ENCODE measurements at regions not wholly inside any gene's neighbourhood (a gene's known extent, or its start where the extent isn't known, plus 50 kb on each side); places are given as distances from the start of the nearest gene placed in this dataset.
A peak's percentile ranks its signal among the peaks of the same experiment; 100 is the strongest.

DNA sequence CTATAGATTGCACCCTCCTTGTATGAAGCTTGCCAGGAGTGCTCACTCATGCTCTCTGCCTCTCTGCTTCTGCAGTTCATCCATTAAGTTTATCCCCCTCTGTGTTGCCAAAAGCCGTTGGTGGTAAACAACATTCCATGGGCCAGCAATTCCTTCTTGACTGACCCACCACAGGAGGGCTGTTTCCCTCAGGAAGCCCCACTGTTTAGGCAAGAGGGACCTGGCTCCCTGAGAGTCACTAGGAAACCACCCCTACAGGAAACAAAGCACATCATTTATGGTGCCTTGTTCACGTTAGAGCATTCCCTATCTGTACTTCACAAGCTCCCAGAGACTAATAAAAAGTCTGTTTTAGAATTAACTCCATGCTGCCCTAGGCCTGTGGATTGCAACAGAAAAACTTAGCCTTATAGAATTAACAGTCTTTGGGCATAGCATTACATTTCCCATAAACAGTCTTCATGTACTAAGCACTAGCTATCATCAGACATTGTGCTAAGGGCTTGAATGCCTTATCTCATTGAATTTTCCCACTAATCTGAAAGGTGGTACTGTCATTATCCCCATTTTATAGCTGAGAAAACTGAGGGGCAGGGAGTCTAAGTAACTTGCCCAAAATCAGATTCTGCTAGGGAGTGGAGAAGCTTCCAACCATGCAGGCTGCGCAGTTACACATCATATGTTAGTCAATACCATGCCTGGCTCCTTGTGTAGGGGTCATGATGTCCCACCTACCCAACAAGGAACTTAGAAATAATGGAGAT, 149.9 kb downstream of the SHQ1 start:
- DNase-seq, result no peak

DNA sequence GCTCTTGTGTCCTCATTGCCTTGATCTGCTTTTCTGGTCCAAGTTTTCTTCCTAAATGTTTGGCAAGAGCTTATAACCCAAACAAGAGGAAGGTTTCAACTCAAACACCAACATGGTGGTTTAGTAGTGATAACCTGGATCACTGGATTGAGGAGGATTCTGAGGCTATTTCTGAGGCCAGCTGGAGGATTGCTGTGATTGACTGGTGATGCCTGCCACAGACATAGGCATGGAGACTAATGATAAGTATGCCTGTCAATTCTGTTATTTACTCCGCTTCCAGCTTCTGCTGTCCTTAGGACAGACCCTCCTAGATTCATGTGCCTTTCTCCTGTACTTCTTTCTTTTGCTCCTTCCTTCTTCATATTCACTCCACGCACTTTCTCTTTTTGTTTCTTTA, 150.5 kb downstream of the SHQ1 start:
- DNase-seq, result no peak

DNA sequence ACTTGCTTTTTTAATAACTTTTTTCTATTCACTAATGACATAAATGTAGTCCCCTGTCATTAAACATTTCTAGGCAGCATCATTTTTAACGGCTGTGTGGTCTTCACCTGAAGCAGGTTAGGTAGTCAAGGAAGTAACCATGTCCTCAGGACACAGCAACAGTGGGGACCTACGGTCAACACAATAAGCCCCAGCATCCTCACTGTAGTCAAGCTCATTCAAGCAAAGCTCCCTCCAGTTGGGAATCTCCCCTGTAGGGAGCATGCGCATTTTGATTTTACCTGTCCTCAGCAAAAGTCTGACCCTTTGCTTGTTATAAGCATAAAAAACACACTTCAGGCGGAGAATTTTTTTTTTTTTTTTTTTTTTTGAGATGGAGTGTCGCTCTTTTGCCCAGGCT, 151.4 kb downstream of the SHQ1 start:
- no peak for DNase-seq

DNA sequence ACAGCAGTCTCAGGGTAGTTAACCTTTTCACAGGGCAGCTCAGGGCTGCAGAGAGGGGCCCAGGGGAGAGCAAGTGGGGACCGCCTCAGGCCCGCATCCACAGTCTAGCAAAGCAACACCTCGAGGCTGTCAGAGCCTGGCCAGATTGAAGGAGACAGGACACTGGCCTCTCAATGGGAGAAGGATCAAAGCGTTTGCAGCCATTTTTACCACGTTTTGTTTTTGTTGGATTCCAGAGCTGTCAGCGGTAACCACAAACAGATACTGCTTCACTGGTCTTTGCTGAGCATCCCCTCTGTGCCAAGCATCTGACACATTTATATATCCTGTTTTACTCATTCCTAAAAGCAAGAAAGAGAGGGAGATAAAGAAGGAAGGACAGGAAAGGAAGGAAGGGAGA, 153.8 kb downstream of the SHQ1 start:
- DNase-seq, result no peak

DNA sequence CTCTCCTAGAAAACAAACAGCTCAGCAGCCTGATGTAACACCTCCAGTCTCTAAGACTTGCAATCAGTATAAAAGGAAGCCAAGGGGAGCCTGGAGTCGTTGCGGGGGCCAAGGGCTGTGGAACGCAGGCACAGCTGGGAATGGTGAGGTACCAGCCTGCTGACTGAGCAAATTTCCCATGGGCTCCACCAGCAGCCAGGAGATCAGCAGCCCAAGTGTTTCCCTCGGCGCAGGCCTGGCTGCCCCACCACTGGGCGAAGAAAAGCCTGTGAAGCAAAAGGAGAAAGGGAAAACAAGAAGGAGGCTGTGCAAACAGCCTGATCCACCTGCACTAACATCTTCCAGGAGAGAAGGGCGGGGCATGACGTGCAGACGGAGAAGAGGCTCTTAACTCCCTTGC, 155.3 kb downstream of the SHQ1 start:
- DNase-seq, result no peak

DNA sequence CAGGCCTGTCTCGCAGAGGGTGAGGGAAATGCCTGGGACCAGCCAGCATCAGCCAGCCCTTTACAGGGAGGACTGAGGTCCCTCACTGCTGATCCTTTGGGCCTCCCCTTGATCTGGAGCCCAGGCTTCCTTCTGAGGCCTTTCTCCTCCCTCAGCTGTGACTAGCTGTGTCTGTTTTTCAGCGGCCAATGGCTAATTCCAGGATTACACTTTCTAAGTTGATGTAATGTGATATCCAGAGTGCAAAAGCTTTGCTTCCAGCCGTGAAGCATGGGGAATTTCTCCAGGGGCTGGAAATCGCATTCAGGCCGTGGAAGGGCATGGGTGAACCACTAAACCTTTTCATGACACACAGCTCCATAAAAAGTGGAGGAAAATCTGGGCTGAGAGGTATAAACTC, 157.6 kb downstream of the SHQ1 start:
- no peak for DNase-seq

DNA sequence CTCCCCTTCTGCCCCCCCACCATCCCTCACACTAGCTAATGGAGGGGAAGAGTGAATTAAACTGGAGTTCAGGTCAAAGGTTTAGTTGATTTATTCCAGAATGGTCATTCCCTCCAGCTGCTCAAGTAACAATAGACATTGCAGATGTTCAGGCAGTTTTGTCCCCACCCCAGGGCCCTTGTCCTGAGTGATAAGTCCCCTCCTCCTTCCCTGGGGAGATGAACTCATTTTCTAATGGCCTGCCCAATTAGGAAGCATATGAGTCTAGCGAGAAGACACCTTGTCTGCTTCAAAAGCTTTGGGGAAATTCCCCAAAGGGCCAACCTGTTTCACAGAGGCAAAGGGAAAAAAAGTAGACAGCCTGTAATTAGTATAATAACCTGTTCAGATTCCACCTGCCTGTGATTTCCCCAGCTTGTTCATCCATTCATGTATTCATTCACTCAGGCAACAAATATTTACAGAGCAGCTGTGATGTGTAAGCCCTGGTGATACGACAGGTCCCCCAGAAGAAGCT, 165.3 kb downstream of the SHQ1 start:
- DNase-seq, result no peak

DNA sequence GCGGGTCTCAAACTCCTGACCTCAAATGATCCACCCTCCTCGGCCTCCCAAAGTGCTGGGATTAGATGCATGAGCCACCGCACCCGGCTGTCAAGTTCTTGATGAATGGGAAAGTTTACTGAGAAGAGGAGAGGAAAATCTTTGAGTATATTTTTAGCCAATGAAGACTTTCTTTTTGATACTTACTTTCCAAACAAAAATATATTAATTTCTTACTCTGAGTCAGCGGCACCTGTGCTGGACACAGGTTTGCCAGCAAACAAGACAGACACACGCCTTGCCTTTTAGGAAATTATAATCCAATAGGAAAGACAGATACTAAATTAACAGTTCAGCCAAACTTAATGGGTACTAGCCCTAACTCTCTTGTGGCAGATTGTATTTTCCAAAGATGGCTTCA, 166.6 kb downstream of the SHQ1 start:
- DNase-seq, result no peak

DNA sequence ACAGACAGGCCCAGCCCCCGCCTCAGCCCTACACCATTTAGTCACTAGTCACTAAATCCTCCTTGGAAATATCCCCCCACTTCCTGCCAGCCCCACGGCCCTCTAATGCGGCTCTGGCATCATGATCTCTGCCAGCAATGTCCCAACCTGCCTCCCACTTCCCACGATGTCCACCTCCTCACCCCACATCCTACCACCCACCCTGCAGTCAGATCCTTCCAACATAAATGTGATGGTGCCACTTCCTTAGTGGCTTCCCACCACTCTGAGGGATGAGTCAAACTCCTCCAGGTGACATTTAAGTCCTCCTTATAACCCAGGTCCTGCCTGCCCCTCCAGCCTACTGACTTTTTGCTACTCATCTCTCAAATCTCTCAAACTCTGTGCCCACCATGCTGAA, 167.5 kb downstream of the SHQ1 start:
- DNase-seq, result no peak

DNA sequence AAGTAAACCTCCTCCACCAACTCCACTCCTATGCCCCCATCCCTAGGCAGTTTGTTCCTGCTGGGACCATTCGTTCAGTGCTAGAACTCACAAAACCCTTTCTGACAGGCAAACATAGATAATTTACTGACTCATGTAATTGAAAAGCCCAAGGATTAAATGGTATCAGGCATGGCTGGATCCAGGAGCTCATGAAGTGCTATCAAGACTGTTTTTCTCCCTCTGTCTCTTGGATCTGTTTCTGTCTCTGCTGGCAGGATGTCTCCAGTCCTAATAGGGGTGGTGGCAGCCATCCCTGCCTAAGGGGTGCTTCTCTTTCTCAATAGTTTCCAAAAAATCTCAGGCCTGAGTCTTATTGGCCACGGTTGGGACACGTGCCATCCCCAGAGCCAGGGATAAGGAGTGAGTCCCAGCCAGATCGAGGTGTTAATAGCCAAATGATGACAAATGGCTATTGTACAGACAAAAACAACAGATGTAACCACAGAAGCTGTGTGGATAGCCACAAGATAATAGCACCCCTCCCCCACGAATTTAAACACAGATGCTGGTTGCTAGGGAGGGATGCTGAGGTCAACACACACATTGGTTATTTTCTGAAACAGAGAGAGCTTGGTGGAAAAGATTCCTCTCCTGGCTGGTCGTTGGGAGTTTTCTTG, 168.6 kb downstream of the SHQ1 start:
- DNase-seq, result peak; percentile 55

DNA sequence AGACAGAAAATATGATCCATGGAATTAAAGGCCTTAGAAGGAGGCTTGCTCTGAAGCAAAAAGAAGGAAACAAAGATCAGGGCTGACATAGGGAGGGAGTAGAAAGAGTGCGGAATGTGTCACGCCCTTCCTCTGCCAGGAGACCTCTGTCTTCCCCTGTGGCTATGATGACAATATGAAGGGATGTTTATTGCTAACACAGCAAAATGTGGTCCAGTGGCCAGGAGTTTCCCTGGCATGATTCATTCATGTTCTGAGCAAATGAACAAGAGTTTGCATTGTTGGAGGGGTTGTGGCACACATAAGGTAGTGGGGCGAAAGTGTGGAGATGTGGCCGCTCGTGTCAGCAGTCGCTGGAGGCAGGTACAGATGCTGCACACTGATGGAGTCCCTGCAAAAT, 169.4 kb downstream of the SHQ1 start:
- no peak for DNase-seq

DNA sequence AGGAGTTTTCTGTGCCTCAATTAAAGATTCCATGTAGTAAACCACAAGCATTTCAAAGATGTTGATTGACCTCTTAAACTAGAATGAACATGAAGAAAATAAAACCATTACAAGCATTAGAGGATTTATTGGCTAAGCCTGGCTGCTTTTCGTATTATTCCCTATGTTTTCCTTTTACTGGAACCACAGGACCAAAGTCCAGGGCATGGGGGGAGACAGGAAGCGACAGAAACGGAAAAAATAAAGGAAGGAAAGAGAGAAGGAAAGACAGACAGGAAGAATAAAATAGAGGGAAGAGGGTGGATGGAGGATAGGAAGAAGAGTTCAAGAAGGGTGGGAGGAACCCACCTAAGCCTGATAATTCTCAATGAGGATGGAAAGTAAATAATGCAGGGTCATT, 169.9 kb downstream of the SHQ1 start:
- no peak for DNase-seq

DNA sequence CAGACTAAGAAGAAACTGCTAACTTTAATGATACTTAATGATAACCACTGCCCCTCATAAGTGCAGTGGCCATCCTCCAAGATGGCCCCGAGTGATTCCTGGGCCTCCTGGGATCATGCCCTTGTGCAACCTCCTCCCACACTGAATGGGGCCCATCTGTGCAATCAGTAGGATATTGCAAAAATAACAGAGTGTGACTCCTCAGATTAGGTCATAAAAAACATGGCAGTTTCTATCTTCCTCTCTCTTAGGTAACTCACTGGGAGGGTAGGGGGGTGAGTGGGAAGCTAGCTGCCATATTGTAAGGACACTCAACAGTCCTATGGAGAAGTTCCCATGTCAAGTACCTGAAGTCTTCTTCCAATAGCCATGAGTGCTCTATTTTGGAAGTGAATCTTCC, 173.0 kb downstream of the SHQ1 start:
- no peak for DNase-seq

DNA sequence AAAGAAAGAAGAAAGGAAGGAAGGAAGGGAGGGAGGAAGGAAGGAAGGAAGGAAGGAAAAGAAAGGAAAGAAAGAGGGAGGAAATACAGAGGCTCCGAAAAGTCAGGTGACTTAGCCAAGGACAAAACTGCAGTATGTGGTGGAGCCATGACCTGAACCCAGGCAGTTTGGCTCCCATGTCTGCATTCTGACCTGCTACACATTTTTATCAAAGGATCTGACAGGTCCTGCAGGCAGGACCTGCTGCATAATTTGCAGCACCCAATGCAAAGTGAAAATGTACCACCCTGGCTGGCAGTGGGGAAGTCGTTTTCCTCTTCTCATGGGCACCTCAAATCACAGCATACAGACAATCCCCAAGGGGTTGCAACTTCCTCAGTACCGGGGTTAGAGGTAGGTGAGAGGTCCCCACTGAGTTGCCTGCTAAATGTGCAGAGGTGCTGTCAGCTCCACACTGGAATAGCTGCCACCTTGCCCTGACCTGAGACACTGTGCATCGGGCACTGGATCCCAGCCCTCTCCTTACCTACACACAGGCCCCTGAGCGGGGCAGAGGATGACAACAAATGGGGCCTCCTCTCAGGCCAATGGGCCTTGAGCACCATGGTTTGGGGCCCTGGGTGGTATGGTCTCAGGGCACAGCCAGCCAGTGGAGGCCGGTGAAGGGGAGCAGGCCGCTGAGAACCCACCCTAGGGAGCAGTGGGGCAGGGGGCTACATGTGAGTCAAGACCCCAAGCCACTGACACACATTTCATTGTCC, 175.1 kb downstream of the SHQ1 start:
- no peak for DNase-seq

DNA sequence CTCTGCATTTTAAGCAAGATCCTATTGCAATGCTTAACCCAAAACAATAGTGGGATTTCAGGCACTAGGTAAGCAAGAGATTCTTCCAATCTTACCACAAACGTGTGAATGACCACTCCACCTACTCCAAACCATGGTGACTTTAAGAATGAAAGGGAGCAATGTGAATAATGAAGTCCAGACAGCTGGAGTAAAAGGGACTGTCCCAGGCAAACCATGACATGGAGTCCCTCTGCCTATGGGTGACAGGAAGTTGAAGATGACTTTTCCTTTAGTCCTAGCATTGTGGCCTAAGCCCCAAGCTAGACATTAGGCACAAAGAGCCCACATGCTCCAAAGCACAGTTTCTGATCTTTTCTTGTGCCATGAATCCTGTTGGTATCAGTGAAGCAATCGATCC, 179.0 kb downstream of the SHQ1 start:
- DNase-seq, result no peak

DNA sequence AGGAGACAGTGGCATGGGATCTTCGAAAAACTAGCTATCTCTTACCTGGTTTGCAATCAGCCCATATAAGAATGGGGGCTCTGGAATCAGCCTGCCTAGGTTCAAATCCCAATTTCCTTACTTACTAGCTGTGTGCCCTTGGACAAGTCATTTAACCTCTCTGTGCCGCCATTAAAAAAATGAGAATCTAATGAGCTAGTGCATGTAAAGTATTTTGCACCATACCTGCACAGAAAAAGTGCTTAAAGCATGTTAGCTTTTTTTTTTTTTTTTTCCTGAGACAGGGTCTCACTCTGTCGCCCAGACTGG, 181.8 kb downstream of the SHQ1 start:
- no peak for DNase-seq

DNA sequence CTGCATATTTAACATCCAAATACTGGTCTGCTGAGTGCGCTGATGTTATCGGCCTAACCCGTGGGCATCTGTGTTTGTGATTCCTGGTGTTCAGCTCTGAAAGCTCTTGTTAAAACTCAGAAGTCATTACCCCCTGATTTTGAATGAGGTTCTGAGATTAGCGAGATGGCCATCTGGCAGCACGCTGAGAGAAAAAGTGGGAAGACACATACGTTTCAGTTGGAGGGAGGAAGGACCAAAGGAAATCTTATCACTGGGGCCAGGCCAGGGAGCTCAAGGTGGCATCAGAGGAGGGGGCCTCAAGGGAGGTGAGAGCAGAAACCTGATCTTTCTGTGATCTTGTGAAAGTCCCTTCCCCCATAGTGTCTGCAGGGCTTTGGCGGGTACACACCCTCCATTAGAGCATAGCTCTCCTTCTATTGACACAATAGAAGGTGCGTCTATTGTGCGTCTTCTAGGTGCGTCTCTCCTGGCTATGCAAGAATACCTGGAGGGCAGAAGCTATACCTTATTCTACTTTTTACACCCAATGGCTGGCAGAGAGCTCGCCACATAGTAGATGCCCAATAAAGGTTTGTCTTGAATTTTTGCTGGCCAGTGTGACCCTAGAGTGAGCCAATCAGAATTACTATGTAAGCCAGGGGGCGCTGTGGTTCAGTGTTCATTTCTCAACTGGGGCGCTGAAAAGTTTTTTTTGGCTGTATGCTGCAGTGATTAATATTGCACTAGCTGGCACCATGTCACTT, 182.4 kb downstream of the SHQ1 start:
- no peak for DNase-seq

DNA sequence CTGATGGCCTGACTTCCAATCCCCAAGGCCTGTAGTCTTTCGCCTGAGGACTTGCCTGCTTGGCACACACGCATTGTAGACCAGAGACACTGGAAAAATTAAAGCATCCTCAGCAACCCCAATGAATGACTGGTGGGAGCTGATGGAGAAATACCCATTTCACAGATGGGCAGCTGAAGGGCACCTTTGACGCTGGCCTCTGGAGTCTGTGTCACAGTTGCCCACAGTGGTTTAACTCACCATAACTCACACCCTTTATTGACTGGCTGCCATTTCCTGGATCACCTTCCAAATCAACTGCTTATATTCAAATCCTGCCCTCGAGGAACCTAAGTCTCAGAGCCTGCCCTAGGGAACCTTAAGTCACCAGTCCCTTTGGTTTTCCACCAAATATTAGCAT, 183.1 kb downstream of the SHQ1 start:
- no peak for DNase-seq

DNA sequence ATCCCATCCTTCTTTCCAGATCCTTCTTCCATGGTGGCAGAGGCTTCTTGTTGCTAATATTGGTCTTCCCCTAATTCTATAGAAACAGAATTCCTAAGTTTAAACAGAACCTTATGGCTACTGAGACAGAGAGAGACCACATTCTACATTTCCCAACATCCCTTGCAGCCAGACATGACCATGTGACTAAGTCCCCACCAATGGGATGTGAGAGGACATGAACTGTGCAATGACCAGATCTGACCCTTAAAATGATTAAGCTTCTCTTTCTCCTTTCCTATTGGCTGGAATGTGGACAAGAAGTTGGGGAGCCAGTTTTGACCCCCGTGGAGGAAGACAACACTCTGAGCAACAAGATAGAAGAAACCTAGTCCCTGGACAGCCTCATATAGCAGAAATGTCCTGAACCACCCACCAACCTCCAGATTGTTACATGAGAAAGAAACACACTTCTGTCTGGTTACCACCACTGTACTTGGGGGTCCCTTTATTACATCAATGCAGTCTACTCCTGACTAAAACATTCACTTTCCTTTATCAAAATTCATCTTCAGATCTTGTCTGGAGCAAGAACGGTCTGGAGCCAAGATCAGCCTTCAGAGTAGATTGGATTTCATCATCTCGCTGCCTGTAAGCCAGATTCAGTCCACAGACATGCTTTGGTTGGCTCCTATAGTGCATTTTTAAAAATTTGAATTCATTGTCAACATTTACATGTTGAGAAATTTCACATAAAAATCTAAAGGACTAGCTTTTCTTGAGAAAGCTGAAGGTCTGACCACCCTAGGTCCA, 183.9 kb downstream of the SHQ1 start:
- DNase-seq, result no peak

DNA sequence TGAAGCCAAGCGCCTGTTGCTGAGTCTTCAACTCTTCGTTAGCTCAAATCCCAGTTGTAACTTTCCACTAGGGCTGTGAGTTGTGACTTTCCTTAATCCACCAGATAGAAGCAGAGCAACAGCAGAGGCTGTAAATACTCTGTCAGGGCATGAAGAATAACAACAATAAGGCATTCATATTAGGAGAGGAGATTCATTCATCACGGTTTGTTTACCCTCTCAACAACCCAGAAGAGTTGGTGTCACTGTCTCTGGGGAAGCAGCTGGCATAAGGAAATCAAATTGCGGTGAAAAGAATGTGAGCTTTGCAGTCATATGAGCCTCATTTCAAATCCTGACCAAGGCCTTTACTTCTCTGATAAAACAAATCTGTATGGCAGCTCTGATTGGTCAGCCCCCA, 184.8 kb downstream of the SHQ1 start:
- DNase-seq, result no peak

DNA sequence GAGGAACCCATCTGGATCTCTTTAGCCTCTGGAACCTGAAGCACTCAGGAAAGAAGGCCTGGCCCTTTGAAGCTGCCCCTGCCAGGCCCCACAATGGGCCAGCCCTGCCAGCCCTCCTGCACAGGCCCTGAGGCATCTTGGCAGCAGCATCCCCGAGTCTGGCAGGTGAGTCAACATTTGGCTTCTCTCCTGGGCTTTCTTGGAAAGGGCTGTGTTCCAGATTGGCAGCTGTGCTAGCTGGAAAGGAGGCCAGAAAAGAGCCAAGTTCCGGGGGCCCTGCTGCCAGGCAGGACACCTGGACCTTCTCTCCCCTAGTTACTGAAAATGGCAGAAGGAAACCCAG, 187.2 kb downstream of the SHQ1 start:
- peak; percentile 80 for DNase-seq

DNA sequence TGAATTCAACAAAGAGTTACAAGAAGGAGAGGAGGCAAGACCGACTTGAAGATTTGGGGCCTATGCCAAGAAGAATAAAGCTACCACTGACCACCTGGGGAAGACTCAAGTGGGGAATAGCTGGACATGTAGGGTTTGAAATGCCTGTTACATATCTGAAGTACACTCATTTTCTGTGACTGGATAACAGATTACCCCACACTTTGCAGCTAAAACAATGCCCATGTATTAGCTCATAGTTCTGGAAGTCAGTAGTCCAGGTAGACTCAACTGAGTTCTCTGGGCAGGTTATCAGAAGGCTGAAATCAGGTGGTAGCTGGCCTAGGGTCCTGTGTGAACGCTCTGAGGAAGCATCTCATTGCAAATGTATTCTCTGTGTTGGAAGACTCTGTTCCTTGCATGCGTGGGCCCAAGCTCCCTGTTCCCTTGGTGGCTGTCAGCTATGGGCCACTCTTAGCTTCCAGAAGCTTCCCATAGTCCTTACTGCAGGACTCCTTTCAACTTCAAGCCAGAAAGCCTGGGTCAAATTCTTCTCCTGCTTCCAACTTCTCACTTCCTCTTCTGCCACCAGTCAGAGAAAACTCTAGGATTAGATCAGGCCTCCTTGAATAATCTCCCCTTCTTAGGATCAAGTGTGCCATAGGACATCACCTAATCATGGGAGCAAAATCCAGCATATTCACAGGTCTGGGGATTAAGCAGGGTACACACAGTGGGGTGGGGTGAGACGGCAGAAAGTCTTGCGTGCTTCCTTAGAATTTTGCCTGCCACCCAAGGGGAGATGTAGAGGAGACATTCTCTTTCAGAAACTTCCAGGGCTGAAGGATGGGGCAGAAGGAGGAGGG, 187.8 kb downstream of the SHQ1 start:
- DNase-seq, result no peak

Measured in left hindlimb (tissue), 1 donor.